ENCODE measurements at regions not wholly inside any gene's neighbourhood (a gene's known extent, or its start where the extent isn't known, plus 50 kb on each side); places are given as distances from the start of the nearest gene placed in this dataset.
"Not testable (repeated sequence)": the region's sequence is repeated elsewhere in the genome, so short reads cannot be mapped to it uniquely, and the experiment has no call there.

- DNase-seq, result no peak
These were observed 212.4 kb downstream of the OPA1 start for GRCh38 chr3:193805448-193805847.

DNA sequence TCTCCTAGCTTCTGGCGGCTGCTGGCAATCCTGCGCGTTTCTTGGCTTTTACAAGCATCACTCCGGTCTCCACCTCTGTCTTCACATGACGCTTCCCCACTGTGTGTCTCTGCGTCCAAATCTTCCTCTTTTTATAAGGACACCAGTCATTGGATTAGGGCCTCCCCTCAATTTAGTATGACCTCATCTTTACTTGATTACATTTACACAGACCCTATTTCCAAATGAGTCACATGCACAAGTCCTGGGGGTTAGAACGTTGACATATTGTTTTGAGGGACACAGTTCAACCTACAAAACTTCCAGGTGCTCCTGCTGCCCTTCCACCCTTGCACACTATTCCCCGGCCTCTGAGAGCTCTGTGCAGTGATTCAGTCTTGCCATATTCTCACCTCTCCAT, 215.3 kb downstream of the OPA1 start:
- DNase-seq, result no peak

DNA sequence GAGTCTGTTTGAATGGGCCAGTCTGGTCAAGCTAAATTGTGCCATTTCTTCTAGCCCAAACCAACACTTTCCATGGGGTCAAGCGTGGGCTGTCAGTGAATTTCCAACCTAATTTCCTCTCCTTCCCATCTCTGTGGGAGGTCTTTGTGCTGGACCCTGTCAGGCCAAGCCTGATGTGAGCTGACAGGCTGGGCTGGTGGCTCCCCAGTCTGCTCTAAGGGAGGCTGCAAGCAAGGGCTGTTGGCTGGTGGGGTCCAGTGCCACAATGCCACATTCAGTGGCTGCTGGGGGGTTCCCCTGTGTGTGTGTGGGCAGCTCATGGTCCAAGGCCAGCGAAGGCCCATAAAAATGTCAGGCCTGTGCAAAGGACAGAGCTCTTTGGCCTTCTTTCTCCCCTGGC, 216.1 kb downstream of the OPA1 start:
- DNase-seq, result no peak

DNA sequence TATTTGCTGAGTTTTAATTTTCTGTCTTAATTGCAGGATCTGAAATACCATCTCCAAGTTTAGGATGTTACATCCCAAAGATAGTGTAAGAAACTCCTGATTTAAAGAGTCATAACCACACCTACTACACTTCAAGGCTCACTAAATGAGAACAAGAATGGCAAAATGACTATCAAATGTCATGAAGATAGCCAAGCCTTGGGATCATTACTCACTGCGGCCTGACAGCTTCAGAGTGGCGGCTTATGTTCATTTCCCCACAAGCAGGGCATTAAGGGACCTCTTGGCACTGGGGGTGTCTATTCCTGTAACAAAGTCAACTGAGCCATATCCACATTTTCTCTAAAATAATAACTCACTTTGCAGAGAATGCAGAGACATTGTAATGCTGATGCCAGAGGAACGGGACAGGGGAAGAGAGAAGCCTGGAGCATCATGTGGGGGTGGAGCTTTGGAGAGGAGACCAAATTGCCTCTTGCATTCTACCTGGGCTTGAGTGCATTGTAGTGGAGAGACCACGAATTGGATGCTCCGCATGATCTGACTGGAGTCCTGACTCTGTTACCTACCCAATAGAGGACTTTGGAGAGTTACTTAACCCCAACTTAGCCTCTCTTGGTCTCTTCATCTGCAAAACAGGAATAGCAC, 219.2 kb downstream of the OPA1 start:
- DNase-seq, result no peak

GRCh38 chr3:193812791-193813500, 219.9 kb downstream of the OPA1 start:
- no peak for DNase-seq

- DNase-seq, result no peak
These were observed 220.5 kb downstream of the OPA1 start for GRCh38 chr3:193813501-193813830.

DNA sequence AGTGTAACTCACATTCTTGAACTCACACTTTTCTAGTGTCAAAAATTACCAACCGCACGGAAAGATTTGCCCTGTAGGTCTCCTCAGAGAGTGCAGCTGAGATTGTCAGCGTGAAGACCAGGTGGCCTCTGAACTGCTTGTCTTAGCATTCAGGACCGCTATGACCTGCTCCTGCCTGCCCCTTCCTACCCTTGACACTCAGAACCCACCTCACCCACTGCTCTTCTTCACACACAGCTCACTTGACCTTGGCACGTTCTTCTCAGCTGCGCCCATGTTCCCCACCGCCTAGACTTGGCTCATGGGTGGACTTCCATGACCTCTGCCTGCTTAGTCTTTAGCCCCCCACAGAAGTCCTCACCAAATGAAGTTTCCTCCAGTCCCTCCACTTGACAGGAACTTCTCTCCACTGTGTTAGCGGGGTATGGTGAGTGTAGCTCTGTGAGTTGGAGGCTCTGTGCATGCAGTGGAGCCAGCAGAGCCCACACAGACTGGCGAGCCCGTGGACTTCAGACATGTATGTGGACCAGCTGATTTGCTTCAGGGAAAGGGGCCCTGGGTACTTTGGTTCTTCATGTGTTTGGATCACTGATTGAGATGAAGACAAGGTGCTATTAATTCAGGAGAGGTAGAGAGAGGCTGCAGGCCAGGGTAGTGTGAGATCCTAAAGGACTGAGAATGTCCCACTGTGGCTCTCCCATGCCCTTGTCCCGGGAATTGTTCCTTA, 221.3 kb downstream of the OPA1 start:
- no peak for DNase-seq

- no peak for DNase-seq
These were observed 222.4 kb downstream of the OPA1 start for GRCh38 chr3:193815246-193816027.

DNA sequence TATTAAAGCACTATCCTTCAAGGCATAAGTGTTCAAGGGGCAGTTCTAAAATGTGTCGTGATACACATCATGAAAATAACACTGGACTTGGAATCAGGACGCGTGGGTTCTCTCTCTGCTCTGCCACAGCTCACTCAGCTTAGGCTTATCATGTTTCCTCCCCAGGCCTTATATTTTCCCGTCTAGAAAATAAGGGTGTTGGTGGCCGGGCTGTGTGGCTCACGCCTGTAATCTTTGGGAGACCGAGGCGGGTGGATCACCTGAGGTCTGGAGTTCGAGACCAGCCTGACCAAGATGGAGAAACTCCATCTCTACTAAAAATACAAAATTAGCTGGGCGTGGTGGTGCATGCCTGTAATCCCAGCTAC, 223.0 kb downstream of the OPA1 start:
- DNase-seq, result no peak

DNA sequence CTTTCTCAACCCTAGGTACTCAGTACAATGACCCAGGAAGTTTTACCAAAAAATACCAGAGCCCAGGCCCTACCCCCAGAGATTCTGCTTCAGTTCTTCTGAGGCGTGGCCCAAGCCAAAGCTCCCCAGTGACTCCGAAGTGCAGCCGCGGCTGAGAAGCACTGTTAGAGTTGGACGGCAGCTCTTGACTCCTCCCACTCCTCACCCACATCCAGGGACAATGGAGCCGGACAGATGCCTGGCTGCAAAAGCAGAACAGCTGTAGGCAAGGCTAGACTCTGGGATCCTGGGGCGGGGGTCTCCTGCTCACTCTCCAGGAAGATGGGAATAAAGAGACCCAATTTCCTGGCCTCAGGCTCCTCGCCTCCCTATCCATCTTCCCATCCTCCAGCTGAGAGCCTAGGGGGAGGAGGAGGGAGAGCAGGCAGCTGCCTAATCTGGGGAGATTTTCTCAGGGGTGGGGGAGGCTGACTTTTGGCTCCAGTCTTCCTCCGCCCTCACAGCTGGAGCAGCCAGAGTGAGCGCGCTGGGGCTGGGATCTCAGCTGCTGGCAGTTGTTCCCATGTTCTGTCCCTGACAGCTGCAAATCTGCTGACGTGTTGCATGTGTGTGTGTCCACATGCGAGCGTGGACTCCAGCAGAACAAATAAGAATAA, 223.8 kb downstream of the OPA1 start:
- no peak for DNase-seq

GRCh38 chr3:193819117-193820010, 226.4 kb downstream of the OPA1 start:
- no peak for DNase-seq

- no peak for DNase-seq
These were observed 228.2 kb downstream of the OPA1 start for GRCh38 chr3:193821151-193821668.

DNA sequence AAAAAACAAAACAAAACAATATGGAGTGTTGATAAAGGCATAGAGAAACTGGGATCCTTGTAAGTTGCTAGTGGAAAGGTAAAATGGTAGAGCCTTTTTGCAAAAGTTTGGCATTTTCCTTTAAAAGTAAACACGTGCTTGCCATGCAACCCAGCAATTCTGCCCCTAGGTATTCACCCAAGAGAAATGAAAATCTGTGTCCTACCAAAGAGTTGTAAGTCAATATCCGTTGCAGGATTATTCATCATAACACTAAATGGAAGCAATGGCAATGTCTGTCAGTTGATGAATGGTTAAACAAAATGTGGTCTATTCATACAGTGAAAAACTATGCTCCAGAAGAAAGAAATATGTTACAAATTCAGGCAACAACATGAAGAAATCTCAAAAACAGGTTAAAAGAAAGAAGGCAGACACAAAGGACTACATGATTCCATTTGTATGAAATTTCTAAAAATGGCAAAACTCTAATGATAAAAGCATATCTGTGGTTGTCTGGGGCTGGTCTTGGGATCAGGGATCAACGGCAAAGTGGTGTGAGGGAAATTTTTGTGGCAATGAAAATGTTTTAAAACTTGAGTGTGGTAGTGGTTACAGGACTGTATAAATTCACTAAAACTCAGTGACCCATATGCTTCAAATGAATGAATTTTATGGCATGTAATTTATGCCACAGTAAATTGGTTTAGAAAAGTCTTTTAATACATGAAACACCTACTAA, 229.6 kb downstream of the OPA1 start:
- no peak for DNase-seq

GRCh38 chr3:193823213-193823605, 230.2 kb downstream of the OPA1 start:
- not testable (repeated sequence) for DNase-seq

GRCh38 chr3:193824365-193824764, 231.4 kb downstream of the OPA1 start:
- no peak for DNase-seq

DNA sequence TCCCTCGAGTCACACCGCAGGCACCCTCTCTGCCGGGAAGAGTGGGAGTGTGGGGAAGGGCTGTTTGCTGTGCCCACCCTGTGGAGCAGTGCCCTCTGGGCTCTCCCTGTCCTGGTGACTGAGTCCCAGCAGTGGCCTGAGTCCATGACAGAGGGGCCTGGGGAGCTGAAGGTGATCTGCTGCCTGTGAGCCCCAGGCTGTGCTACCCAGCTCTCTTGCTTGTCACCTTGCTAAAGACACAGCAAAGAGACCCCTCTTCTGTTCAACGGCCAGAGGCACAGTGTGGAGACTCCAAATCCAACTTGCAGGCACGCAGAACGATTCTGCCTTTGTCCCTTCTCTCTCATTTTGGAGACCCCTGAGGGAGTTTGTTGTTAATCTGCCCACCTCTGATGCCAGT, 232.6 kb downstream of the OPA1 start:
- DNase-seq, result no peak

- DNase-seq, result no peak
These were observed 233.3 kb downstream of the OPA1 start for GRCh38 chr3:193826159-193826795.

DNA sequence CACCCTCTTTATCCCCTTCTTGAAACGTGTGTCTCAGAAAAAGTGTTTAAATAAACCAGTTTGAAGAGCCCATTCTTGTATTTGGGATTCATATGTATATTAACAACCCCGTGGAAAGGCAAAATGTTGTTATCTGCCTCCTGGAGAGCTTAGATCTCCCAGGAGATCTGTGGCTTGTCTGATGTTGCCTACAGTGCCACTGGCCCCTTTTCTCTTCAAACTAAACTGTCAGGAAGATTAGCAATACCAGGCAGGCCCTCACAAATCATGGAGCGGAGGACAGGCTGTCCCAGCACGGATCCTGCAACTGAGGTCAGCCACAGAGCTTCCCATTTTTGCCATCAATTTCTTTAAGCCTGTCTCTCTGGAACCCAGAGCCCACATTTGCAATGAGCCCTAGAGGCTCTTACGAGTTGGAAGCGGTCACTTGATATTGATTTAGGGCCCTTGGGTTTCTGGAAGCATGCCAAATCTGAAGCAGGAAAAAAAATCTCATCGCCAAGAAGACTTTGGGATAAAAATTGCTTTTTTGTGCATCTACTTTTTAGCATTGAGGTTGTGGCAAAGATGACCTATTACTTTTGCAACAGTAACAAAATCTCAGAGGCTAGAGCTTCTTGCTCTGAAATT, 234.1 kb downstream of the OPA1 start:
- no peak for DNase-seq

GRCh38 chr3:193827871-193828270, 234.9 kb downstream of the OPA1 start:
- DNase-seq, result no peak

DNA sequence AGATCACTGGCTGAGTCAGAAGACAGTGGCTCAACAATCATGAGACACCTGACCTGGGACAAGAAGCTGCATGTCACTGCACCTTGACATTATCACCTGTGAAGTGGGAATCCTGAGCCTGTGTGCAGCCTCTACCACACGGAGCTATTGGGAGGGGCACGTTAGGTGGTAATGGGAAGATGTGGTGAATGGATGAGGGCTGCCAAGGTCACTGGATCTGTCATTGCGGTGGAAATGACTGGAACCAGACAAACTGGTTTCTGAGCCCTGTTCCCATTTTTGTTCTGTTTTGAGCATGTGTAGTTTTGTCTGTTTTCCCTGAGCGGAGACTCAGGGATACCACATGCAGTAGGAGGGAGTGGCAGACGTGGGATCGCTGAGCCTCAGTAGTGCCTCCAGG, 235.5 kb downstream of the OPA1 start:
- DNase-seq, result no peak

Measured in activated naive CD4-positive, alpha-beta T cell (primary cell).